ENCODE measurements at regions not wholly inside any gene's neighbourhood (a gene's known extent, or its start where the extent isn't known, plus 50 kb on each side); places are given as distances from the start of the nearest gene placed in this dataset.

GRCh38 chr9:107224252-107224651 lies 58.8 kb upstream of the RAD23B start:
- peaks cover 0 to 35% (median 11%) of the 10 kb centered on the region in 5 donors for H3K4me1 ChIP-seq (ENCODE audit: control insufficient read depth in 5 of 5, insufficient read depth in 5 of 5, low read length in 5 of 5)
- no peaks in the 10 kb centered on the region for H3K27me3 ChIP-seq (ENCODE audit: control insufficient read depth in 3 of 3, insufficient read depth in 3 of 3, low read length in 2 of 3)
- TF ChIP-seq CTCF (IDR thresholded peaks at IDR 0.05; ENCODE audit: control extremely low read depth, extremely low read depth), result no peak
- no peak overlapping the region for H3K9ac ChIP-seq (ENCODE audit: insufficient read depth in 1 of 2, low read length in 2 of 2)
- 48 to 83% methylated on average over 2 of the region's 2 CpGs for WGBS, 2 donors
- no peaks in the 10 kb centered on the region for H3K36me3 ChIP-seq (ENCODE audit: control insufficient read depth in 4 of 4, insufficient read depth in 4 of 4, low read length in 4 of 4)
- no peak overlapping the region for H3K27ac ChIP-seq (ENCODE audit: low read depth in 1 of 2, low read length in 1 of 2)
- ATAC-seq (ENCODE audit: insufficient read depth, low FRiP score) (no peak), DNase-seq (no peak)
- H3K4me3 ChIP-seq, result no peak overlapping the region
- H3K9me3 ChIP-seq (ENCODE audit: control insufficient read depth in 4 of 4, insufficient read depth in 3 of 4, low read length in 3 of 4), result no peaks in the 10 kb centered on the region

- ATAC-seq (ENCODE audit: insufficient read depth, low FRiP score) (no peak), DNase-seq (no peak)
- Histone ChIP-seq H3K9ac (ENCODE audit: insufficient read depth in 1 of 2, low read length in 2 of 2) (no peak overlapping the region), H3K27me3 (ENCODE audit: control insufficient read depth in 3 of 3, insufficient read depth in 3 of 3, low read length in 2 of 3) (no peaks in the 10 kb centered on the region), H3K4me1 (ENCODE audit: control insufficient read depth in 5 of 5, insufficient read depth in 5 of 5, low read length in 5 of 5) (peaks cover 0 to 40% (median 12%) of the 10 kb centered on the region in 5 donors), H3K27ac (ENCODE audit: low read depth in 1 of 2, low read length in 1 of 2) (no peak overlapping the region), H3K9me3 (ENCODE audit: control insufficient read depth in 4 of 4, insufficient read depth in 3 of 4, low read length in 3 of 4) (no peaks in the 10 kb centered on the region), H3K4me3 (no peak overlapping the region), H3K36me3 (ENCODE audit: control insufficient read depth in 4 of 4, insufficient read depth in 4 of 4, low read length in 4 of 4) (no peaks in the 10 kb centered on the region)
- TF ChIP-seq CTCF (IDR thresholded peaks at IDR 0.05; ENCODE audit: control extremely low read depth, extremely low read depth), result no peak
- 79 to 80% methylated on average over 2 of the region's 2 CpGs for WGBS, 2 donors
These were observed 56.7 kb upstream of the RAD23B start for GRCh38 chr9:107226421-107226820.

GRCh38 chr9:107227774-107228173 lies 55.3 kb upstream of the RAD23B start:
- 74 to 90% methylated on average over 3 of the region's 3 CpGs for WGBS, 2 donors
- Histone ChIP-seq H3K9me3 (ENCODE audit: control insufficient read depth in 4 of 4, insufficient read depth in 3 of 4, low read length in 3 of 4) (no peaks in the 10 kb centered on the region), H3K27me3 (ENCODE audit: control insufficient read depth in 3 of 3, insufficient read depth in 3 of 3, low read length in 2 of 3) (no peaks in the 10 kb centered on the region), H3K4me3 (no peak overlapping the region), H3K9ac (ENCODE audit: insufficient read depth in 1 of 2, low read length in 2 of 2) (no peak overlapping the region), H3K4me1 (ENCODE audit: control insufficient read depth in 5 of 5, insufficient read depth in 5 of 5, low read length in 5 of 5) (peaks cover 0 to 28% (median 8%) of the 10 kb centered on the region in 5 donors), H3K36me3 (ENCODE audit: control insufficient read depth in 4 of 4, insufficient read depth in 4 of 4, low read length in 4 of 4) (no peaks in the 10 kb centered on the region), H3K27ac (ENCODE audit: low read depth in 1 of 2, low read length in 1 of 2) (no peak overlapping the region)
- TF ChIP-seq CTCF (IDR thresholded peaks at IDR 0.05; ENCODE audit: control extremely low read depth, extremely low read depth), result no peak
- DNase-seq (peak; percentile 15 to 93 (median 89)), ATAC-seq (ENCODE audit: insufficient read depth, low FRiP score) (no peak)

- no peak overlapping the region for H3K4me3 ChIP-seq
- no peaks in the 10 kb centered on the region for H3K9me3 ChIP-seq (ENCODE audit: control insufficient read depth in 4 of 4, insufficient read depth in 3 of 4, low read length in 3 of 4)
- DNase-seq (peak in 1 of 3 donors; percentile 17), ATAC-seq (ENCODE audit: insufficient read depth, low FRiP score) (no peak)
- no peak overlapping the region for H3K9ac ChIP-seq (ENCODE audit: insufficient read depth in 1 of 2, low read length in 2 of 2)
- 51 to 61% methylated on average over 6 of the region's 6 CpGs for WGBS, 2 donors
- H3K27ac ChIP-seq (ENCODE audit: low read depth in 1 of 2, low read length in 1 of 2), result no peak overlapping the region
- no peaks in the 10 kb centered on the region for H3K36me3 ChIP-seq (ENCODE audit: control insufficient read depth in 4 of 4, insufficient read depth in 4 of 4, low read length in 4 of 4)
- no peak for TF ChIP-seq CTCF (IDR thresholded peaks at IDR 0.05; ENCODE audit: control extremely low read depth, extremely low read depth)
- H3K27me3 ChIP-seq (ENCODE audit: control insufficient read depth in 3 of 3, insufficient read depth in 3 of 3, low read length in 2 of 3), result no peaks in the 10 kb centered on the region
- peaks cover 0 to 26% (median 8%) of the 10 kb centered on the region in 5 donors for H3K4me1 ChIP-seq (ENCODE audit: control insufficient read depth in 5 of 5, insufficient read depth in 5 of 5, low read length in 5 of 5)
These were observed 54.5 kb upstream of the RAD23B start for GRCh38 chr9:107228496-107229039.

Data from lung (tissue), 11 donors.